ENCODE measurements at regions not wholly inside any gene's neighbourhood (a gene's known extent, or its start where the extent isn't known, plus 50 kb on each side); places are given as distances from the start of the nearest gene placed in this dataset.

Small RNAs in the stretch of these regions (small RNA-seq; reads per million reads assigned to genes)
- 0 reads per million in 2 experiments for gene RNU6-493P
